ENCODE measurements at regions not wholly inside any gene's neighbourhood (a gene's known extent, or its start where the extent isn't known, plus 50 kb on each side); places are given as distances from the start of the nearest gene placed in this dataset.
"Not testable (repeated sequence)": the region's sequence is repeated elsewhere in the genome, so short reads cannot be mapped to it uniquely, and the experiment has no call there.

DNA sequence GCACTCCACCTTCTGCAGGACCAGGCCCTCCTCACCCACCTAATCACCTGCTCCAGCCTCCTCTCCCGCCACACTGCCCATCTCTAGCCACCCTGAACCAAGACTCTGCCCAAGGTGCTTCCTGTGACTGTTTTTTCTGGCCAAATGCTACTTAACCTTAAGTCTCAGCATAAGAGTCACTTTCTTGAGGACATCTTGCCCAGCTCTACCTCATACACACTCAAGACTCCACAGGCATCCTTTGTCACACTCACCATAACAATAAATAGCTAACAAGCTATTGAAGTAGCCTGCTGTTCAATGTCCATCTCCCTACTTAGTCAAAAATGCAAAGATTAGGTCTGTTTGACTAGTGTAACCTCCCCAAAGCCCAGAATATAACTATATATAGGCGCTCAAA is 455.4 kb upstream of the NFE2L3 start:
- H3K4me3 ChIP-seq (ENCODE audit: low read depth, low read length): no peak overlapping the region
- no peak for DNase-seq (ENCODE audit: low read depth)
- TF ChIP-seq, protein P1, sequence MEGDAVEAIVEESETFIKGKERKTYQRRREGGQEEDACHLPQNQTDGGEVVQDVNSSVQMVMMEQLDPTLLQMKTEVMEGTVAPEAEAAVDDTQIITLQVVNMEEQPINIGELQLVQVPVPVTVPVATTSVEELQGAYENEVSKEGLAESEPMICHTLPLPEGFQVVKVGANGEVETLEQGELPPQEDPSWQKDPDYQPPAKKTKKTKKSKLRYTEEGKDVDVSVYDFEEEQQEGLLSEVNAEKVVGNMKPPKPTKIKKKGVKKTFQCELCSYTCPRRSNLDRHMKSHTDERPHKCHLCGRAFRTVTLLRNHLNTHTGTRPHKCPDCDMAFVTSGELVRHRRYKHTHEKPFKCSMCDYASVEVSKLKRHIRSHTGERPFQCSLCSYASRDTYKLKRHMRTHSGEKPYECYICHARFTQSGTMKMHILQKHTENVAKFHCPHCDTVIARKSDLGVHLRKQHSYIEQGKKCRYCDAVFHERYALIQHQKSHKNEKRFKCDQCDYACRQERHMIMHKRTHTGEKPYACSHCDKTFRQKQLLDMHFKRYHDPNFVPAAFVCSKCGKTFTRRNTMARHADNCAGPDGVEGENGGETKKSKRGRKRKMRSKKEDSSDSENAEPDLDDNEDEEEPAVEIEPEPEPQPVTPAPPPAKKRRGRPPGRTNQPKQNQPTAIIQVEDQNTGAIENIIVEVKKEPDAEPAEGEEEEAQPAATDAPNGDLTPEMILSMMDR (conservative IDR thresholded peaks at IDR 0.05; ENCODE audit: low read depth, low read length): no peak

DNA sequence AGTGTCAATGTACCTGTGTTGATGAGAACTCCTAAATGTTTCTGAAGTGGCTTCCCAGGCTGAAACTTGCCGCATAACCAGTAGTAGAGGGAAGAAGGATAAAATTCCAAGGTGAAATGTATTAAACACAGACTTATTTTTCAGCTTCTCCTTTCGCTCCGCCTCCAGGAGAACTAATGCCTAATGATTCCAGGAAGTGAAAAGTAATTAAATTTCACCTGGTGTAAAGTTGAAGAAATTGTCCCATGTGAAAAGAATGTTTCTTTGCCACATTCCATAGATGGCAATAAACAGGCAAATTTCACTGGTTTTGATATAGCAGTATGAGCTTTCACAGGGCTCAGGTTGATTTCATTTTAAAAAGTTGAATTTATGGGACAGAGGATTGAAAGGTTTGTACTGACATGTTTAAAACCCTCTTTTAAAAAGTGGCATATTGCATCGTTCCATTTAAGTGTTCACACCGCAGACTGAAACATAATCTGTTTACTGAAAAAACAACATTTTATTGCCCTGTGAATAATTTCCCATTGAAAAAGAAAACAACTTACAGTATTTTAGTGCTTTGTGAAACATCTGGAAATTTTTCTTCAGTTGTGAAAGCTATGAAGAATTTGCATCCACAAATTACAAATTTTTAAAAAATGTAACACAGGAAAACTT is 453.4 kb upstream of the NFE2L3 start:
- DNase-seq (ENCODE audit: low read depth): no peak
- TF ChIP-seq, protein P1 (conservative IDR thresholded peaks at IDR 0.05; ENCODE audit: low read depth, low read length): no peak
- no peak overlapping the region for H3K4me3 ChIP-seq (ENCODE audit: low read depth, low read length)

DNA sequence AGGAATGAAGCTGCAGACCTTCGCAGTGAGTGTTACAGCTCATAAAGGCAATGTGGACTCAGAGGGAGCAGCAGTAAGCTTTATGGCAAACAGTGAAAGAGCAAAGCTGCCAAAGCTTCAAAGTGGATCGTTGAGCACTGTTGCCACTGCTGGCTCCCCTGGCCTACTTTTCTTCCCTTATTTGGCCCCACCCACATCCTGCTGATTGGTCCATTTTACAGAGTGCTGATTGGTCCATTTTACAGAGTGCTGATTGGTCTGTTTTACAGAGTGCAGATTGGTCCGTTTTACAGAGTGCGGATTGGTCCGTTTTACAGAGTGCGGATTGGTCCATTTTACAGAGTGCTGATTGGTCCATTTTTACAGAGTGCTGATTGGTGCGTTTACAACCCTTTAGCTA is 451.9 kb upstream of the NFE2L3 start:
- not testable (repeated sequence) for DNase-seq (ENCODE audit: low read depth); H3K4me3 ChIP-seq (ENCODE audit: low read depth, low read length)

DNA sequence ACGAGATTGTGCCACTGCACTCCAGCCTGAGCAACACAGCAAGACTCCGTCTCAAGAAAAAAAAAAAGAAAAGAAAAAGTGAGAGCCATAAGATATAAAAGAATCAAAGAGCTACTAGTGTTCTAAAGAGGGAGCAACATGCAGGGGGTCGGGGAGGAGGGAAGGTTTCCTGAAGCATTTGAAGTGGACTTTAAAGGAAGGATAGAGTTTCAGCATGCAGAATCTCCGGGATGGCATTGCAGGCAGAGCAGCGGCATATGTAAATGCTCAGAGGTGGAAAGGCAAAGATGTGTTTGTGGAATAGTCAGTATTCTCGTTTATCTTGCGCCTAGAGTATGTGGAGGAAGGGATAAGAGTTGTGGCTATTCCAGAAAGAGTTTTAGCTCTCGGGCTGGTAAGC is 447.6 kb upstream of the NFE2L3 start:
- TF ChIP-seq, protein P1 (conservative IDR thresholded peaks at IDR 0.05; ENCODE audit: low read depth, low read length): no peak
- H3K4me3 ChIP-seq (ENCODE audit: low read depth, low read length): no peak overlapping the region
- no peak for DNase-seq (ENCODE audit: low read depth)

DNA sequence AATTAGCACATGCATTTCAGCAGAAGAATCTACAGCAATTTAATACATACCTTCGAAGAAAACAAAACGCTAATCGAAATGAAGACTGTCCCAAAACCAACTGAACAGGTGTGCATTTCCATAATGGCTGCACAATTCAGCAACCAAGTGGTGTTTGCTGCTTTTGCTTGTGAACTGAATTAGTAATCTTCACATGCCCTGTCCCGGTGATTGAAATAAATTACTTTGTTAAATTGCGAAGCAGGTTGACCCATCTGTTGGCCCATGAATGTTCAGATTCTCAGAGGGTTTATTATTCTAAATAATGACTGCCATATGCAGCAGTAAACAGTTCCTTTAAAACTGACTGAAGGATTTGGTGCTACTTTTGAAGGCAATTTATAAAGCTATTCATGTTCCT is 445.2 kb upstream of the NFE2L3 start:
- DNase-seq (ENCODE audit: low read depth): no peak
- TF ChIP-seq, protein P1 (conservative IDR thresholded peaks at IDR 0.05; ENCODE audit: low read depth, low read length): no peak
- H3K4me3 ChIP-seq (ENCODE audit: low read depth, low read length): no peak overlapping the region

DNA sequence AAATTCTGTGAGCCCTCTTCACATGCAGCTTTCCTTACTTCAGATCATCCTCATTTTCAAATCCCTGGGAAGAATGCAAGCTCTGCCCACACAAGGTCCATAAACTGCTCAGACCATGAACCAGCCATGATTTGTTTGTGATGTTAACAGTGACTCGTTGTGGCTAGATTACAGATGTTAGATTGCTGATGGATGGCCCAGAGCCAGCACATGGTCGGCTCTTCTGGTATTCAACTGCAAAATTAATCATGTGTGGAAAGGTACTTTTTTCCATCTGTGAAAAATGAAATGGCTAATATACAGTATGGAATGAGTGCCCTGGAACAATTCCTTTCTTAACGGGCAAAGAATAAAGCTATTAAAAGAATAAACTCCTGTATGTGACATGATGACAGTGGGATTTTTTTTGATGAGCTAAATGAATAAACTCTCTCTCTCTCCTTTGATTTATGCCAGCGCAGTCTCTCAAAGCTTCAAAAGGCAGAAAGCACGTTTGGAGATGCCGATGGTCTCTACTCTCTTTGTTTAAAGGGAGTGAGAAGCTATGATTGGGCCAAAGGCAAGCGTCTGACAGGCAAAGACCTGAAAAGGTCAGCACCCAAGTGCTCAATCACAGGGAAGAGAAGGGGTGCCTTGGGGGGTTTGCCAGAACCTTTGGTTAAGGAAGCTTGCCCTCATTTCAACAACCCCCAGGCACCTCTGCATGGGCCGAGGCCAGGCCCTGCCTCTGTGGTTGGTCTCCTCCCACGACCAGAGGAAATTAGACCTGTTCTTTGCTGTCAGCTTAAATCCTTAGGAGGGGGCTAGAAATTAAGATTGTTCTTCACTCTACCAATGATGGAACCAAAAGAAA is 444.0 kb upstream of the NFE2L3 start:
- peak; percentile 44 for DNase-seq (ENCODE audit: low read depth)
- TF ChIP-seq, protein P1 (conservative IDR thresholded peaks at IDR 0.05; ENCODE audit: low read depth, low read length): no peak
- H3K4me3 ChIP-seq (ENCODE audit: low read depth, low read length): no peak overlapping the region

DNA sequence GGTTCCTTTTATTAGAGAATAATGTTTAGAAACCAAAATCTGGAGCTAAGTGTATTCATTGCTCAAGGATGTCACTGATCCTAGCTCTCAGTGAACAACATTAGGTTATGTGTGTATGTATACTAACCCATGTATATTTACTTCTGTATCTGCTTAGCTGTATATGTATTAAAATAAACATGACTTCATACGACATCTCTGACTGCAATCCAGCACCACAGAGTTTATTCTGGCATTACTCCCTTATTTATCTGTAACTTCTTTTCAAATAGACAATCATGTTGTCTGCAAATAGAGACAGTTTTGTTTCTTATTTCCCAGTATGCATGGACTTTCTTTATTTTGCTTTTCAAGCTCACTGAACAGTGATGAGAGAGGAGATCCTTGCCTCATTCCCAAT is 441.0 kb upstream of the NFE2L3 start:
- H3K4me3 ChIP-seq (ENCODE audit: low read depth, low read length): no peak overlapping the region
- DNase-seq (ENCODE audit: low read depth): no peak
- TF ChIP-seq, protein P1 (conservative IDR thresholded peaks at IDR 0.05; ENCODE audit: low read depth, low read length): no peak

Data from choroid plexus epithelial cell (primary cell).